ENCODE measurements at regions not wholly inside any gene's neighbourhood (a gene's known extent, or its start where the extent isn't known, plus 50 kb on each side); places are given as distances from the start of the nearest gene placed in this dataset.

- no peak for ATAC-seq
- Histone ChIP-seq H3K4me1 (no peaks in the 10 kb centered on the region), H3K9me3 (no peaks in the 10 kb centered on the region), H3K4me2 (no peak overlapping the region), H3K4me3 (no peak overlapping the region), H3K27ac (no peak overlapping the region)
- CTCF ChIA-PET: interaction anchor here (0.6 to 9.5 kb wide), 8 partner anchors 9 to 754 kb away, joined by 3 to 90 read pairs (median 3); no protein-coding TSS in a partner anchor
- FAIRE-seq: no peak
- DNase-seq (ENCODE audit: low read depth in 1 of 2, low spot score in 1 of 2): no peak
- 76% methylated on average over 5 of the region's 5 CpGs for WGBS (ENCODE audit: missing lambda C conversion rate)
- POLR2A ChIA-PET: no interaction called here
- TF ChIP-seq PHF8 (IDR thresholded peaks at IDR 0.05; ENCODE audit: borderline replicate concordance, low read depth) (no peak), MAZ (IDR thresholded peaks at IDR 0.05; ENCODE audit: borderline replicate concordance, low read depth, low read length) (no peak), E2F6 (IDR thresholded peaks at IDR 0.05; ENCODE audit: borderline replicate concordance, low read depth) (no peak), FOSL2 (IDR thresholded peaks at IDR 0.05) (no peak), FOSL2 (CRISPR knock-in tag; IDR thresholded peaks at IDR 0.05) (no peak), RCOR1 (IDR thresholded peaks at IDR 0.05; ENCODE audit: low read depth, low read length) (no peak), MAX (IDR thresholded peaks at IDR 0.05) (no peak), KDM5A (IDR thresholded peaks at IDR 0.05) (no peak), GATA3 (IDR thresholded peaks at IDR 0.05; ENCODE audit: borderline replicate concordance) (no peak), JUNB (IDR thresholded peaks at IDR 0.05) (no peak), HEYL (CRISPR knock-in tag; IDR thresholded peaks at IDR 0.05) (no peak)
Observed at GRCh38 chr17:59464246-59464645, 101.2 kb upstream of the DHX40 start.

- no peak for FAIRE-seq
- WGBS (ENCODE audit: missing lambda C conversion rate): 74% methylated on average over 6 of the region's 6 CpGs
- CTCF ChIA-PET: interaction anchor here (0.8 to 9.5 kb wide), 2 partner anchors 25 to 37 kb away, joined by 4 to 90 read pairs; no protein-coding TSS in a partner anchor
- TF ChIP-seq HEYL (CRISPR knock-in tag; IDR thresholded peaks at IDR 0.05) (no peak), POLR2AphosphoS2 (conservative IDR thresholded peaks at IDR 0.05; ENCODE audit: low read length) (no peak), RCOR1 (IDR thresholded peaks at IDR 0.05; ENCODE audit: low read depth, low read length) (no peak), KDM1A (IDR thresholded peaks at IDR 0.05; ENCODE audit: low read depth) (no peak), KDM5A (IDR thresholded peaks at IDR 0.05) (no peak), FOXS1 (CRISPR knock-in tag; IDR thresholded peaks at IDR 0.05) (no peak)
- Histone ChIP-seq H3K4me2 (no peak overlapping the region), H3K4me1 (no peaks in the 10 kb centered on the region), H3K9me3 (no peaks in the 10 kb centered on the region), H3K27ac (no peak overlapping the region), H3K4me3 (no peak overlapping the region)
- no peak for DNase-seq (ENCODE audit: low read depth in 1 of 2, low spot score in 1 of 2)
- POLR2A ChIA-PET: no interaction called here
- ATAC-seq: no peak
Observed at GRCh38 chr17:59465949-59466307, 99.5 kb upstream of the DHX40 start.

GRCh38 chr17:59466946-59467801 is 98.2 kb upstream of the DHX40 start:
- WGBS (ENCODE audit: missing lambda C conversion rate): 82% methylated on average over 5 of the region's 5 CpGs
- H3K9me3 ChIP-seq: no peaks in the 10 kb centered on the region
- no peak overlapping the region for H3K4me2 ChIP-seq
- CTCF ChIA-PET: interaction anchor here (0.5 to 0.8 kb wide), 2 partner anchors 36 to 165 kb away, joined by 3 to 4 read pairs; no protein-coding TSS in a partner anchor
- DNase-seq (ENCODE audit: low read depth in 1 of 2, low spot score in 1 of 2): no peak
- H3K4me3 ChIP-seq: no peak overlapping the region
- TF ChIP-seq HDAC2 (IDR thresholded peaks at IDR 0.05): no peak
- TF ChIP-seq HOXA7 (CRISPR knock-in tag; IDR thresholded peaks at IDR 0.05): no peak
- TF ChIP-seq RAD21 (conservative IDR thresholded peaks at IDR 0.05 in 1 of 2, IDR thresholded peaks at IDR 0.05 in 1 of 2): no peak
- no peak for TF ChIP-seq NPAS2 (CRISPR knock-in tag; IDR thresholded peaks at IDR 0.05; ENCODE audit: borderline replicate concordance)
- no peak for TF ChIP-seq FOSL2 (IDR thresholded peaks at IDR 0.05)
- TF ChIP-seq FOSL2 (CRISPR knock-in tag; IDR thresholded peaks at IDR 0.05): no peak
- no peak for TF ChIP-seq EP300 (IDR thresholded peaks at IDR 0.05)
- FAIRE-seq: no peak
- H3K27ac ChIP-seq: no peak overlapping the region
- POLR2A ChIA-PET: no interaction called here
- H3K4me1 ChIP-seq: no peaks in the 10 kb centered on the region
- peak in 1 of 2 experiments; percentile 15; a peak in 2 of 6 replicates for ATAC-seq
